PFSK-1 (cell line): ENCODE measurements at regions not wholly inside any gene's neighbourhood (a gene's known extent, or its start where the extent isn't known, plus 50 kb on each side); places are given as distances from the start of the nearest gene placed in this dataset.

Experiments used
- FOXP2 ChIP-seq: optimal IDR thresholded peaks from 2 replicates; pipeline ENCODE3; 2011; ENCODE audit warnings: borderline replicate concordance, control low read depth, inconsistent platforms; ENCODE audit not compliant: insufficient read depth; ENCODE audit errors: extremely low read length, extremely low read depth
- POLR2AphosphoS5 ChIP-seq: IDR thresholded peaks from 2 replicates; pipeline ENCODE4 v1.6.1; 2012; ENCODE audit warnings: low read depth, mild to moderate bottlenecking, control low read depth, low read length, moderate library complexity
- SIN3A ChIP-seq: IDR thresholded peaks from 2 replicates; pipeline ENCODE4 v1.6.1; 2012; ENCODE audit warnings: mild to moderate bottlenecking, low read length, moderate library complexity, borderline replicate concordance; ENCODE audit not compliant: insufficient read depth
- TAF1 ChIP-seq: IDR thresholded peaks from 2 replicates; pipeline ENCODE4 v1.6.1; 2012; ENCODE audit warnings: low read length, control low read depth, borderline replicate concordance; ENCODE audit not compliant: insufficient read depth
- TF ChIP-seq, protein P1 (sequence below), 2 experiments: IDR thresholded peaks; 2 replicates each; pipeline versions ENCODE4 v1.6.1 to v1.8.0; 2011 to 2012; ENCODE audit warnings: low read depth in 2 of 2, low read length in 2 of 2, control low read depth in 1 of 2, inconsistent platforms in 1 of 2, mild to moderate bottlenecking in 1 of 2, moderate library complexity in 1 of 2; ENCODE audit not compliant: insufficient read depth in 1 of 2

DNA sequence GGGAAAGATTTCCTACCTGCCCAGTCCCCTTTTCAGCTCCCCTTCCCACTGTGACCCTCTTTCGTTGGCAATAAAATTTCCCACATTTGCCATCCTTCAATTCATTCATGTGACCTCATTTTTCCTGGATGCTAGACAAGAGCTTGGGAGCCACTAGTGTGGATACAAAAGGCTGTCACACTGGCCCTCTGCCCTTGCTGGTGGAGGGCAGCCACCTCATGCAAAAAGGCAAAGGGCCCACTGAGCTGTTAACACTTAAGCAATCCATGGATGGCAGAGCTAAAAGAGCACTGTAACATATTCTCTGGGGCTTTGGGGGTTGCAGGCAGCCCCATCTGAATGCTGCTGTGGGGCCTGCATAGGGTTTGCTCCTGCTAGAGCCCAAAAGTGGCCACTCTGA is 315.1 kb downstream of the NEBL start:
- TF ChIP-seq POLR2AphosphoS5 (no peak), FOXP2 (no peak), TAF1 (no peak), SIN3A (no peak)
- TF ChIP-seq, protein P1, sequence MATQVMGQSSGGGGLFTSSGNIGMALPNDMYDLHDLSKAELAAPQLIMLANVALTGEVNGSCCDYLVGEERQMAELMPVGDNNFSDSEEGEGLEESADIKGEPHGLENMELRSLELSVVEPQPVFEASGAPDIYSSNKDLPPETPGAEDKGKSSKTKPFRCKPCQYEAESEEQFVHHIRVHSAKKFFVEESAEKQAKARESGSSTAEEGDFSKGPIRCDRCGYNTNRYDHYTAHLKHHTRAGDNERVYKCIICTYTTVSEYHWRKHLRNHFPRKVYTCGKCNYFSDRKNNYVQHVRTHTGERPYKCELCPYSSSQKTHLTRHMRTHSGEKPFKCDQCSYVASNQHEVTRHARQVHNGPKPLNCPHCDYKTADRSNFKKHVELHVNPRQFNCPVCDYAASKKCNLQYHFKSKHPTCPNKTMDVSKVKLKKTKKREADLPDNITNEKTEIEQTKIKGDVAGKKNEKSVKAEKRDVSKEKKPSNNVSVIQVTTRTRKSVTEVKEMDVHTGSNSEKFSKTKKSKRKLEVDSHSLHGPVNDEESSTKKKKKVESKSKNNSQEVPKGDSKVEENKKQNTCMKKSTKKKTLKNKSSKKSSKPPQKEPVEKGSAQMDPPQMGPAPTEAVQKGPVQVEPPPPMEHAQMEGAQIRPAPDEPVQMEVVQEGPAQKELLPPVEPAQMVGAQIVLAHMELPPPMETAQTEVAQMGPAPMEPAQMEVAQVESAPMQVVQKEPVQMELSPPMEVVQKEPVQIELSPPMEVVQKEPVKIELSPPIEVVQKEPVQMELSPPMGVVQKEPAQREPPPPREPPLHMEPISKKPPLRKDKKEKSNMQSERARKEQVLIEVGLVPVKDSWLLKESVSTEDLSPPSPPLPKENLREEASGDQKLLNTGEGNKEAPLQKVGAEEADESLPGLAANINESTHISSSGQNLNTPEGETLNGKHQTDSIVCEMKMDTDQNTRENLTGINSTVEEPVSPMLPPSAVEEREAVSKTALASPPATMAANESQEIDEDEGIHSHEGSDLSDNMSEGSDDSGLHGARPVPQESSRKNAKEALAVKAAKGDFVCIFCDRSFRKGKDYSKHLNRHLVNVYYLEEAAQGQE (IDR thresholded peaks at IDR 0.05; ENCODE audit: insufficient read depth in 1 of 2, low read depth in 2 of 2, low read length in 2 of 2): no peak
